OCI-LY1 (cell line): ENCODE measurements at regions not wholly inside any gene's neighbourhood (a gene's known extent, or its start where the extent isn't known, plus 50 kb on each side); places are given as distances from the start of the nearest gene placed in this dataset.

Experiments used
- H2AFZ ChIP-seq: fragments of 200-600 bp; sonication (generic), shearing (Covaris generic); 2 replicates; pipeline ENCODE4 v1.6.0; 2014; ENCODE audit warnings: antibody characterized with exemption, mild to moderate bottlenecking, low read length
- H3F3A ChIP-seq: fragments of 200-600 bp; sonication (generic), shearing (Covaris generic); 2 replicates; pipeline ENCODE4 v1.6.0; 2014; ENCODE audit warnings: mild to moderate bottlenecking, antibody characterized with exemption, low read length, moderate library complexity; ENCODE audit not compliant: insufficient read depth
- H3K27ac ChIP-seq: fragments of 200-600 bp; sonication (generic); 2 replicates; pipeline ENCODE4 v1.5.1; 2014; ENCODE audit warnings: low read length, mixed run types, mild to moderate bottlenecking, low read depth; ENCODE audit not compliant: poor library complexity, severe bottlenecking
- H3K27me3 ChIP-seq: fragments of 200-600 bp; sonication (generic); 2 replicates; pipeline ENCODE4 v1.6.0; 2014; ENCODE audit warnings: antibody characterized with exemption, mild to moderate bottlenecking, low read length, moderate library complexity; ENCODE audit not compliant: insufficient read depth
- H3K36me3 ChIP-seq: fragments of 200-600 bp; sonication (generic); 2 replicates; pipeline ENCODE4 v1.6.1; 2014; ENCODE audit warnings: mild to moderate bottlenecking, antibody characterized with exemption, low read length, moderate library complexity, mixed read lengths; ENCODE audit not compliant: insufficient read depth
- H3K4me1 ChIP-seq: fragments of 200-600 bp; sonication (generic); 2 replicates; pipeline ENCODE4 v1.5.1; 2014; ENCODE audit warnings: mild to moderate bottlenecking, low read length, moderate library complexity; ENCODE audit not compliant: insufficient read depth, severe bottlenecking
- H3K4me2 ChIP-seq: fragments of 200-600 bp; sonication (generic), shearing (Covaris generic); 2 replicates; pipeline ENCODE4 v1.6.1; 2014; ENCODE audit warnings: low read length
- H3K4me3 ChIP-seq: fragments of 200-600 bp; sonication (generic); 2 replicates; pipeline ENCODE4 v1.5.1; 2014; ENCODE audit warnings: low read length, low read depth, mild to moderate bottlenecking, mixed read lengths; ENCODE audit not compliant: poor library complexity, severe bottlenecking
- H3K79me2 ChIP-seq: fragments of 200-600 bp; shearing (Covaris generic); 2 replicates; pipeline ENCODE4 v1.6.1; 2016; ENCODE audit warnings: mixed run types, low read length, mixed read lengths; ENCODE audit not compliant: insufficient read depth
- H3K9ac ChIP-seq: fragments of 200-600 bp; sonication (generic), shearing (Covaris generic); 2 replicates; pipeline ENCODE4 v1.6.1; 2014; ENCODE audit warnings: mild to moderate bottlenecking, low read length, mixed read lengths
- H3K9me2 ChIP-seq: fragments of 200-600 bp; sonication (generic), shearing (Covaris generic); 2 replicates; pipeline ENCODE4 v1.6.1; 2014; ENCODE audit warnings: low read depth, mild to moderate bottlenecking, low read length, mixed read lengths
- H3K9me3 ChIP-seq: fragments of 200-600 bp; shearing (Covaris generic); 2 replicates; pipeline ENCODE4 v1.6.1; 2014; ENCODE audit warnings: low read length, mixed read lengths
- H4K20me1 ChIP-seq: fragments of 200-600 bp; sonication (generic), shearing (Covaris generic); 2 replicates; pipeline ENCODE4 v1.6.0; 2016; ENCODE audit warnings: mild to moderate bottlenecking, low read length; ENCODE audit not compliant: insufficient read depth
- CTCF ChIP-seq: fragments of 200-600 bp; sonication (generic), shearing (Covaris generic); IDR thresholded peaks from 2 replicates; pipeline ENCODE4 v1.5.1; 2017; ENCODE audit warnings: mild to moderate bottlenecking, antibody characterized with exemption, low read length, moderate library complexity, mixed read lengths
- EZH2 ChIP-seq: fragments of 200-600 bp; sonication (generic), shearing (Covaris generic); IDR thresholded peaks from 2 replicates; pipeline ENCODE4 v1.8.0; 2017; ENCODE audit warnings: borderline replicate concordance, mixed run types, mild to moderate bottlenecking, antibody characterized with exemption, low read length, moderate library complexity, mixed read lengths

- no peak overlapping the region for H3K4me3 ChIP-seq
- no peaks in the 10 kb centered on the region for H3K9me2 ChIP-seq
- no peak overlapping the region for H3K4me2 ChIP-seq
- no peaks in the 10 kb centered on the region for H3K9me3 ChIP-seq
- H3K27me3 ChIP-seq = no peaks in the 10 kb centered on the region
- no peak for TF ChIP-seq CTCF
- TF ChIP-seq EZH2 = no peak
- H3K79me2 ChIP-seq = no peaks in the 10 kb centered on the region
- H2AFZ ChIP-seq = no peak overlapping the region
- H3K27ac ChIP-seq = no peak overlapping the region
- H3K9ac ChIP-seq = no peak overlapping the region
- no peaks in the 10 kb centered on the region for H4K20me1 ChIP-seq
- H3K36me3 ChIP-seq = no peaks in the 10 kb centered on the region
- no peaks in the 10 kb centered on the region for H3F3A ChIP-seq
- no peaks in the 10 kb centered on the region for H3K4me1 ChIP-seq
Measured at GRCh38 chr2:147663153-147663961, 181.5 kb upstream of the ACVR2A start.

GRCh38 chr2:147662221-147662620 lies 182.6 kb upstream of the ACVR2A start:
- no peaks in the 10 kb centered on the region for H3K9me2 ChIP-seq
- H4K20me1 ChIP-seq = no peaks in the 10 kb centered on the region
- H2AFZ ChIP-seq = no peak overlapping the region
- H3K4me1 ChIP-seq = no peaks in the 10 kb centered on the region
- H3K79me2 ChIP-seq = no peaks in the 10 kb centered on the region
- no peaks in the 10 kb centered on the region for H3K9me3 ChIP-seq
- H3K27me3 ChIP-seq = no peaks in the 10 kb centered on the region
- no peaks in the 10 kb centered on the region for H3F3A ChIP-seq
- H3K36me3 ChIP-seq = no peaks in the 10 kb centered on the region
- no peak overlapping the region for H3K4me2 ChIP-seq
- no peak overlapping the region for H3K27ac ChIP-seq
- H3K9ac ChIP-seq = no peak overlapping the region
- no peak for TF ChIP-seq CTCF
- no peak for TF ChIP-seq EZH2
- no peak overlapping the region for H3K4me3 ChIP-seq

- no peak overlapping the region for H3K4me3 ChIP-seq
- no peak overlapping the region for H3K9ac ChIP-seq
- no peaks in the 10 kb centered on the region for H4K20me1 ChIP-seq
- TF ChIP-seq CTCF (no peak), EZH2 (no peak)
- no peak overlapping the region for H2AFZ ChIP-seq
- no peaks in the 10 kb centered on the region for H3F3A ChIP-seq
- no peaks in the 10 kb centered on the region for H3K27me3 ChIP-seq
- no peaks in the 10 kb centered on the region for H3K79me2 ChIP-seq
- H3K4me2 ChIP-seq = no peak overlapping the region
- H3K4me1 ChIP-seq = no peaks in the 10 kb centered on the region
- no peaks in the 10 kb centered on the region for H3K36me3 ChIP-seq
- H3K9me2 ChIP-seq = no peaks in the 10 kb centered on the region
- H3K9me3 ChIP-seq = no peaks in the 10 kb centered on the region
- H3K27ac ChIP-seq = no peak overlapping the region
Measured at GRCh38 chr2:147660680-147661079, 184.1 kb upstream of the ACVR2A start.
